ENCODE measurements at regions not wholly inside any gene's neighbourhood (a gene's known extent, or its start where the extent isn't known, plus 50 kb on each side); places are given as distances from the start of the nearest gene placed in this dataset.

DNA sequence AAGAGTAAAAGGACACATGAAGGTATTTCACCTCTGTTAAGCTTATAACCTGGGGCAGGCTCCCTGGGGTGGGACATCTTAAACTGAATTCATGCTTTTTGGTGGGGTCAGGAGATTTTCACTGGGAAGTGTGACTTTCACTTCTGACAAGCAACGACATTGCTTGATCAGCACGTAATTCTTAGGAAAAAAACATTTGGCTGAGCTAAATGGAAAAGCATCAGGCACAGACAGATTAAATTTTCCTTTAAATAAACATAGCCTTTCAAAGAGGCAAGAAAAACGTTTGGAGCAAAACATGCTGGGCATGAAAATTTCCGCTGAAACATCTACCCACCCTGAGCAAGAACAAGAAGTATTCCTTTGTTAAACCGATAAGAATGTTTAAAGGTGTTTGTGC is 674.0 kb upstream of the CELF4 start (continued):
- TF ChIP-seq CREB1 (CRISPR knock-in tag; IDR thresholded peaks at IDR 0.05; ENCODE audit: low read depth) = no peak
- TF ChIP-seq, protein P1, sequence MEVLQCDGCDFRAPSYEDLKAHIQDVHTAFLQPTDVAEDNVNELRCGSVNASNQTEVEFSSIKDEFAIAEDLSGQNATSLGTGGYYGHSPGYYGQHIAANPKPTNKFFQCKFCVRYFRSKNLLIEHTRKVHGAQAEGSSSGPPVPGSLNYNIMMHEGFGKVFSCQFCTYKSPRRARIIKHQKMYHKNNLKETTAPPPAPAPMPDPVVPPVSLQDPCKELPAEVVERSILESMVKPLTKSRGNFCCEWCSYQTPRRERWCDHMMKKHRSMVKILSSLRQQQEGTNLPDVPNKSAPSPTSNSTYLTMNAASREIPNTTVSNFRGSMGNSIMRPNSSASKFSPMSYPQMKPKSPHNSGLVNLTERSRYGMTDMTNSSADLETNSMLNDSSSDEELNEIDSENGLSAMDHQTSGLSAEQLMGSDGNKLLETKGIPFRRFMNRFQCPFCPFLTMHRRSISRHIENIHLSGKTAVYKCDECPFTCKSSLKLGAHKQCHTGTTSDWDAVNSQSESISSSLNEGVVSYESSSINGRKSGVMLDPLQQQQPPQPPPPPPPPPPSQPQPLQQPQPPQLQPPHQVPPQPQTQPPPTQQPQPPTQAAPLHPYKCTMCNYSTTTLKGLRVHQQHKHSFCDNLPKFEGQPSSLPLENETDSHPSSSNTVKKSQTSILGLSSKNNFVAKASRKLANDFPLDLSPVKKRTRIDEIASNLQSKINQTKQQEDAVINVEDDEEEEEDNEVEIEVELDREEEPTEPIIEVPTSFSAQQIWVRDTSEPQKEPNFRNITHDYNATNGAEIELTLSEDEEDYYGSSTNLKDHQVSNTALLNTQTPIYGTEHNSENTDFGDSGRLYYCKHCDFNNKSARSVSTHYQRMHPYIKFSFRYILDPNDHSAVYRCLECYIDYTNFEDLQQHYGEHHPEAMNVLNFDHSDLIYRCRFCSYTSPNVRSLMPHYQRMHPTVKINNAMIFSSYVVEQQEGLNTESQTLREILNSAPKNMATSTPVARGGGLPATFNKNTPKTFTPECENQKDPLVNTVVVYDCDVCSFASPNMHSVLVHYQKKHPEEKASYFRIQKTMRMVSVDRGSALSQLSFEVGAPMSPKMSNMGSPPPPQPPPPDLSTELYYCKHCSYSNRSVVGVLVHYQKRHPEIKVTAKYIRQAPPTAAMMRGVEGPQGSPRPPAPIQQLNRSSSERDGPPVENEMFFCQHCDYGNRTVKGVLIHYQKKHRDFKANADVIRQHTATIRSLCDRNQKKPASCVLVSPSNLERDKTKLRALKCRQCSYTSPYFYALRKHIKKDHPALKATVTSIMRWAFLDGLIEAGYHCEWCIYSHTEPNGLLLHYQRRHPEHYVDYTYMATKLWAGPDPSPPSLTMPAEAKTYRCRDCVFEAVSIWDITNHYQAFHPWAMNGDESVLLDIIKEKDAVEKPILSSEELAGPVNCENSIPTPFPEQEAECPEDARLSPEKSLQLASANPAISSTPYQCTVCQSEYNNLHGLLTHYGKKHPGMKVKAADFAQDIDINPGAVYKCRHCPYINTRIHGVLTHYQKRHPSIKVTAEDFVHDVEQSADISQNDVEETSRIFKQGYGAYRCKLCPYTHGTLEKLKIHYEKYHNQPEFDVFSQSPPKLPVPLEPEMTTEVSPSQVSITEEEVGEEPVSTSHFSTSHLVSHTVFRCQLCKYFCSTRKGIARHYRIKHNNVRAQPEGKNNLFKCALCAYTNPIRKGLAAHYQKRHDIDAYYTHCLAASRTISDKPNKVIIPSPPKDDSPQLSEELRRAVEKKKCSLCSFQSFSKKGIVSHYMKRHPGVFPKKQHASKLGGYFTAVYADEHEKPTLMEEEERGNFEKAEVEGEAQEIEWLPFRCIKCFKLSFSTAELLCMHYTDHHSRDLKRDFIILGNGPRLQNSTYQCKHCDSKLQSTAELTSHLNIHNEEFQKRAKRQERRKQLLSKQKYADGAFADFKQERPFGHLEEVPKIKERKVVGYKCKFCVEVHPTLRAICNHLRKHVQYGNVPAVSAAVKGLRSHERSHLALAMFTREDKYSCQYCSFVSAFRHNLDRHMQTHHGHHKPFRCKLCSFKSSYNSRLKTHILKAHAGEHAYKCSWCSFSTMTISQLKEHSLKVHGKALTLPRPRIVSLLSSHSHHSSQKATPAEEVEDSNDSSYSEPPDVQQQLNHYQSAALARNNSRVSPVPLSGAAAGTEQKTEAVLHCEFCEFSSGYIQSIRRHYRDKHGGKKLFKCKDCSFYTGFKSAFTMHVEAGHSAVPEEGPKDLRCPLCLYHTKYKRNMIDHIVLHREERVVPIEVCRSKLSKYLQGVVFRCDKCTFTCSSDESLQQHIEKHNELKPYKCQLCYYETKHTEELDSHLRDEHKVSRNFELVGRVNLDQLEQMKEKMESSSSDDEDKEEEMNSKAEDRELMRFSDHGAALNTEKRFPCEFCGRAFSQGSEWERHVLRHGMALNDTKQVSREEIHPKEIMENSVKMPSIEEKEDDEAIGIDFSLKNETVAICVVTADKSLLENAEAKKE (CRISPR knock-in tag; IDR thresholded peaks at IDR 0.05) = no peak
- TF ChIP-seq JUNB (IDR thresholded peaks at IDR 0.05; ENCODE audit: unreplicated experiment) = no peak
- TF ChIP-seq EZH2phosphoT487 (IDR thresholded peaks at IDR 0.05; ENCODE audit: unreplicated experiment) = no peak

DNA sequence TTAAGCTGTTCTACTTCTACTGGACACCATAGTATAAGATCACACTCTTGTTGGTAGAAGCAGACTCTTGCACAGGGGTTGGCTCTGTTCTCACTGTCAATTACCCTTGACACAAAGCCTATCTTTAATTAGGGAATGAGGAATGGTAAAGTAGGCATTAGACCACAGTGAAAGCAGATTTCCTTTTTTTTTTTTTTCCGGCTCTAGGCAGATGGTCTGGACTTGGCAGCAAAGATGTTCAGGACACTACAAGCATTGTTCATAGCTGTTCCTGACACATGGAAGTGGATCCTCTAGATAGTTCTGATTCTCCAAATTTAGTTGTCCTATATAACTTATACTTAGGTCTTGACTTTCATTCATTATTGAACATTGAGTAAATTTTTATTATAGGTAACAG is 672.2 kb upstream of the CELF4 start:
- H3K4me3 Mint-ChIP-seq = no peak overlapping the region
- H4K20me1 ChIP-seq (replicated peaks; ENCODE audit: insufficient read depth) = no peaks in the 10 kb centered on the region
- no peak for ATAC-seq
- H3K27ac ChIP-seq (ENCODE audit: low read depth) = no peak overlapping the region
- no peak overlapping the region for H3K27ac Mint-ChIP-seq
- H3K27me3 ChIP-seq (ENCODE audit: insufficient read depth) = no peaks in the 10 kb centered on the region
- H3K79me2 ChIP-seq (replicated peaks; ENCODE audit: insufficient read depth) = no peaks in the 10 kb centered on the region
- no peaks in the 10 kb centered on the region for H3K4me1 Mint-ChIP-seq
- H3K27me3 Mint-ChIP-seq (ENCODE audit: insufficient read depth, low read depth, poor library complexity) = peaks cover 2% of the 10 kb centered on the region
- no peaks in the 10 kb centered on the region for H3K9me2 ChIP-seq (ENCODE audit: insufficient read depth)
- no peaks in the 10 kb centered on the region for H3K4me1 ChIP-seq (ENCODE audit: insufficient read depth)
- H3F3A ChIP-seq (replicated peaks; ENCODE audit: low read depth) = no peaks in the 10 kb centered on the region
- DNase-seq (ENCODE audit: low spot score) = no peak
- no peaks in the 10 kb centered on the region for H3K9me3 Mint-ChIP-seq
- no peaks in the 10 kb centered on the region for H3K36me3 Mint-ChIP-seq (ENCODE audit: low read depth)
- no peak overlapping the region for H3K4me2 ChIP-seq
- no peak overlapping the region for H2AFZ ChIP-seq
- no peak overlapping the region for H3K4me3 ChIP-seq
- H3K36me3 ChIP-seq (ENCODE audit: insufficient read depth) = no peaks in the 10 kb centered on the region
- TF ChIP-seq POLR2AphosphoS5 (IDR thresholded peaks at IDR 0.05; ENCODE audit: low read depth) = no peak
- TF ChIP-seq, protein P1 (CRISPR knock-in tag; IDR thresholded peaks at IDR 0.05) = no peak
- TF ChIP-seq, protein P2, sequence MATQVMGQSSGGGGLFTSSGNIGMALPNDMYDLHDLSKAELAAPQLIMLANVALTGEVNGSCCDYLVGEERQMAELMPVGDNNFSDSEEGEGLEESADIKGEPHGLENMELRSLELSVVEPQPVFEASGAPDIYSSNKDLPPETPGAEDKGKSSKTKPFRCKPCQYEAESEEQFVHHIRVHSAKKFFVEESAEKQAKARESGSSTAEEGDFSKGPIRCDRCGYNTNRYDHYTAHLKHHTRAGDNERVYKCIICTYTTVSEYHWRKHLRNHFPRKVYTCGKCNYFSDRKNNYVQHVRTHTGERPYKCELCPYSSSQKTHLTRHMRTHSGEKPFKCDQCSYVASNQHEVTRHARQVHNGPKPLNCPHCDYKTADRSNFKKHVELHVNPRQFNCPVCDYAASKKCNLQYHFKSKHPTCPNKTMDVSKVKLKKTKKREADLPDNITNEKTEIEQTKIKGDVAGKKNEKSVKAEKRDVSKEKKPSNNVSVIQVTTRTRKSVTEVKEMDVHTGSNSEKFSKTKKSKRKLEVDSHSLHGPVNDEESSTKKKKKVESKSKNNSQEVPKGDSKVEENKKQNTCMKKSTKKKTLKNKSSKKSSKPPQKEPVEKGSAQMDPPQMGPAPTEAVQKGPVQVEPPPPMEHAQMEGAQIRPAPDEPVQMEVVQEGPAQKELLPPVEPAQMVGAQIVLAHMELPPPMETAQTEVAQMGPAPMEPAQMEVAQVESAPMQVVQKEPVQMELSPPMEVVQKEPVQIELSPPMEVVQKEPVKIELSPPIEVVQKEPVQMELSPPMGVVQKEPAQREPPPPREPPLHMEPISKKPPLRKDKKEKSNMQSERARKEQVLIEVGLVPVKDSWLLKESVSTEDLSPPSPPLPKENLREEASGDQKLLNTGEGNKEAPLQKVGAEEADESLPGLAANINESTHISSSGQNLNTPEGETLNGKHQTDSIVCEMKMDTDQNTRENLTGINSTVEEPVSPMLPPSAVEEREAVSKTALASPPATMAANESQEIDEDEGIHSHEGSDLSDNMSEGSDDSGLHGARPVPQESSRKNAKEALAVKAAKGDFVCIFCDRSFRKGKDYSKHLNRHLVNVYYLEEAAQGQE (IDR thresholded peaks at IDR 0.05; ENCODE audit: unreplicated experiment) = no peak

All from GM23338 (cell line).